H1 (cell line): ENCODE measurements at regions not wholly inside any gene's neighbourhood (a gene's known extent, or its start where the extent isn't known, plus 50 kb on each side); places are given as distances from the start of the nearest gene placed in this dataset.

Source experiments
- CTCF ChIA-PET: fragments of 300-600 bp; sonication (Branson Sonifier 250); formaldehyde crosslinking; loops from one replicate; lab custom pipeline; 2021; ENCODE audit not compliant: partially characterized antibody; lab: Charles Lee
- POLR2A ChIA-PET: fragments of 300-600 bp; sonication (Branson Sonifier 250); formaldehyde crosslinking; loops from one replicate; lab custom pipeline; 2021; ENCODE audit warnings: inconsistent platforms; ENCODE audit not compliant: partially characterized antibody; lab: Charles Lee
- DNase-seq, 2 experiments: peaks; one replicate each; pipeline versions ENCODE4 v3.0.0 to v3.0.0-alpha.2; 2010 to 2022; ENCODE audit warnings: low spot score in 2 of 2, low read depth in 1 of 2, mixed read lengths in 1 of 2
- FAIRE-seq: peaks from 2 replicates; lab custom pipeline; 2011; peaks lifted over from hg19 to GRCh38; lab: Jason Lieb, UNC
- H2AFZ ChIP-seq: 2 replicates; pipeline ENCODE4 v1.8.1; 2012; ENCODE audit warnings: low read length, inconsistent platforms
- H2AK5ac ChIP-seq: 2 replicates; pipeline ENCODE4 v1.6.1; 2013; ENCODE audit warnings: low read depth, low read length
- H2BK120ac ChIP-seq: replicated peaks from 2 replicates; pipeline ENCODE3; 2013; ENCODE audit warnings: low read depth, low read length, inconsistent platforms
- H2BK12ac ChIP-seq: 2 replicates; pipeline ENCODE4 v1.6.1; 2013; ENCODE audit warnings: low read depth, low read length
- H2BK15ac ChIP-seq: 2 replicates; pipeline ENCODE4 v1.6.1; 2013; ENCODE audit warnings: low read length
- H2BK20ac ChIP-seq: 2 replicates; pipeline ENCODE4 v1.6.1; 2013; ENCODE audit warnings: low read length
- H2BK5ac ChIP-seq: 2 replicates; pipeline ENCODE4 v1.6.1; 2013; ENCODE audit warnings: low read depth, low read length
- H3K14ac ChIP-seq: 2 replicates; pipeline ENCODE4 v1.6.1; 2013; ENCODE audit warnings: inconsistent platforms; ENCODE audit not compliant: insufficient read length
- H3K18ac ChIP-seq: 2 replicates; pipeline ENCODE4 v1.6.1; 2013; ENCODE audit warnings: low read length; ENCODE audit errors: extremely low read depth
- H3K23ac ChIP-seq: 2 replicates; pipeline ENCODE4 v1.6.1; 2013; ENCODE audit warnings: inconsistent platforms; ENCODE audit not compliant: insufficient read length
- H3K23me2 ChIP-seq: 2 replicates; pipeline ENCODE4 v1.6.1; 2013; ENCODE audit warnings: low read depth, low read length
- H3K27ac ChIP-seq: 2 replicates; pipeline ENCODE4 v1.6.1; 2011; ENCODE audit warnings: low read depth, low read length, inconsistent platforms
- H3K27me3 ChIP-seq, 4 experiments: replicated peaks in 1 of 4; 1 replicate in 1 of 4; 2 replicates in 3 of 4; pipeline versions ENCODE4 v1.6.1 to v1.8.1; 2011 to 2013; ENCODE audit warnings: low read length in 3 of 4, mild to moderate bottlenecking in 3 of 4, inconsistent platforms in 2 of 4, mixed read lengths in 2 of 4, moderate library complexity in 1 of 4; ENCODE audit not compliant: control insufficient read depth in 3 of 4, insufficient read depth in 3 of 4; ENCODE audit errors: extremely low read depth in 1 of 4
- H3K36me3 ChIP-seq, 4 experiments: 2 replicates each; pipeline versions ENCODE4 v1.6.1 to v1.8.1; 2011 to 2013; ENCODE audit warnings: mild to moderate bottlenecking in 4 of 4, low read length in 3 of 4, moderate library complexity in 2 of 4, control low read depth in 1 of 4, inconsistent platforms in 1 of 4; ENCODE audit not compliant: insufficient read depth in 4 of 4, control insufficient read depth in 2 of 4
- H3K4ac ChIP-seq: replicated peaks from 2 replicates; pipeline ENCODE3; 2013; ENCODE audit warnings: low read length, low read depth, mixed read lengths, inconsistent platforms; ENCODE audit not compliant: insufficient read length
- H3K4me1 ChIP-seq, 4 experiments: replicated peaks in 1 of 4; 1 replicate in 1 of 4; 2 replicates in 3 of 4; pipeline versions ENCODE4 v1.6.1 to v1.8.1; 2011 to 2013; ENCODE audit warnings: low read length in 3 of 4, inconsistent platforms in 2 of 4, mixed read lengths in 1 of 4; ENCODE audit not compliant: insufficient read depth in 4 of 4, control insufficient read depth in 3 of 4
- H3K4me2 ChIP-seq, 2 experiments: 2 replicates each; pipeline versions ENCODE4 v1.6.1 to v1.8.1; 2011 to 2013; ENCODE audit warnings: low read depth in 2 of 2, low read length in 2 of 2, control low read depth in 1 of 2, inconsistent platforms in 1 of 2, mild to moderate bottlenecking in 1 of 2; ENCODE audit not compliant: insufficient read depth in 1 of 2
- H3K4me3 ChIP-seq, 4 experiments: fragments of 200-600, 300-600 bp in 1 of 4; sonication (generic), shearing (Covaris generic), sonication (Bioruptor Twin) in 1 of 4; 2 replicates each; pipeline versions ENCODE4 v1.5.1 to v1.8.1; 2011 to 2016; ENCODE audit warnings: low read length in 4 of 4, low read depth in 3 of 4, control low read depth in 2 of 4, inconsistent platforms in 2 of 4, mild to moderate bottlenecking in 2 of 4, mixed read lengths in 1 of 4, moderate library complexity in 1 of 4; ENCODE audit not compliant: insufficient read depth in 2 of 4; ENCODE audit errors: extremely low read depth in 1 of 4
- H3K56ac ChIP-seq: replicated peaks from 2 replicates; pipeline ENCODE3; 2013; ENCODE audit warnings: low read depth, mild to moderate bottlenecking, mixed read lengths, low read length, inconsistent platforms; ENCODE audit not compliant: insufficient read length
- H3K79me1 ChIP-seq: 2 replicates; pipeline ENCODE4 v1.6.1; 2013; ENCODE audit warnings: low read depth, low read length, control low read depth
- H3K79me2 ChIP-seq, 2 experiments: 2 replicates each; pipeline versions ENCODE4 v1.6.1 to v1.8.1; 2012 to 2013; ENCODE audit warnings: low read length in 2 of 2, mild to moderate bottlenecking in 2 of 2, inconsistent platforms in 1 of 2; ENCODE audit not compliant: insufficient read depth in 2 of 2, control insufficient read depth in 1 of 2
- H3K9ac ChIP-seq, 4 experiments: replicated peaks in 1 of 4; 1 replicate in 1 of 4; 2 replicates in 3 of 4; pipeline versions ENCODE4 v1.6.1 to v1.8.1; 2011 to 2013; ENCODE audit warnings: low read depth in 3 of 4, low read length in 3 of 4, control low read depth in 2 of 4, mild to moderate bottlenecking in 2 of 4, moderate library complexity in 2 of 4, inconsistent platforms in 1 of 4; ENCODE audit errors: extremely low read depth in 1 of 4
- H3K9me3 ChIP-seq, 2 experiments: 2 replicates each; pipeline versions ENCODE4 v1.6.1 to v1.8.1; 2012 to 2013; ENCODE audit warnings: mild to moderate bottlenecking in 2 of 2, moderate library complexity in 2 of 2, control low read depth in 1 of 2, inconsistent platforms in 1 of 2, low read depth in 1 of 2, low read length in 1 of 2, mixed read lengths in 1 of 2; ENCODE audit not compliant: insufficient read depth in 2 of 2
- H4K20me1 ChIP-seq, 2 experiments: replicated peaks in 1 of 2; 2 replicates each; pipeline versions ENCODE3 to v1.8.1; 2011 to 2013; ENCODE audit warnings: inconsistent platforms in 2 of 2, low read length in 2 of 2, mild to moderate bottlenecking in 1 of 2; ENCODE audit not compliant: insufficient read depth in 2 of 2, control insufficient read depth in 1 of 2
- H4K5ac ChIP-seq: 2 replicates; pipeline ENCODE4 v1.6.1; 2013; ENCODE audit warnings: low read length, low read depth, mixed read lengths, inconsistent platforms; ENCODE audit not compliant: insufficient read length
- H4K8ac ChIP-seq: 2 replicates; pipeline ENCODE4 v1.8.0; 2013; ENCODE audit warnings: mild to moderate bottlenecking, moderate library complexity, low read length, inconsistent platforms; ENCODE audit not compliant: insufficient read depth; ENCODE audit errors: extremely low read depth
- H4K91ac ChIP-seq: replicated peaks from 2 replicates; pipeline ENCODE3; 2013; ENCODE audit warnings: low read length, mixed read lengths, inconsistent platforms; ENCODE audit not compliant: insufficient read length
- ASH2L ChIP-seq: fragments of 200-600, 300-600 bp; sonication (generic); IDR thresholded peaks from one replicate; pipeline ENCODE4 v1.7.1; 2017; ENCODE audit warnings: low read length
- BCL11A ChIP-seq, 2 experiments: IDR thresholded peaks; one replicate each; pipeline ENCODE4 v1.6.1; 2011; ENCODE audit warnings: low read depth in 2 of 2, low read length in 2 of 2, mild to moderate bottlenecking in 2 of 2
- CEBPB ChIP-seq: IDR thresholded peaks from 2 replicates; pipeline ENCODE4 v1.6.1; 2012; ENCODE audit warnings: low read depth, low read length
- CHD1 ChIP-seq: IDR thresholded peaks from 2 replicates; pipeline ENCODE4 v1.6.1; 2012; ENCODE audit warnings: low read depth, low read length, improper control_type of control experiment
- CHD2 ChIP-seq: IDR thresholded peaks from 2 replicates; pipeline ENCODE4 v1.6.1; 2012; ENCODE audit warnings: low read length, improper control_type of control experiment
- EGR1 ChIP-seq: IDR thresholded peaks from 2 replicates; pipeline ENCODE4 v1.6.1; 2011; ENCODE audit warnings: low read depth, low read length, borderline replicate concordance
- EZH2 ChIP-seq: fragments of 200-600 bp; sonication (generic); IDR thresholded peaks from 2 replicates; pipeline ENCODE4 v1.7.1; 2012; ENCODE audit warnings: low read depth, mild to moderate bottlenecking, moderate library complexity, low read length, inconsistent platforms; ENCODE audit not compliant: severe bottlenecking
- FOSL1 ChIP-seq: IDR thresholded peaks from 2 replicates; pipeline ENCODE4 v1.6.1; 2011; ENCODE audit warnings: mild to moderate bottlenecking, low read depth, low read length, moderate library complexity; ENCODE audit not compliant: insufficient read depth
- HDAC6 ChIP-seq: IDR thresholded peaks from one replicate; pipeline ENCODE4 v1.7.1; 2012; ENCODE audit warnings: low read depth, mild to moderate bottlenecking, inconsistent platforms, low read length, moderate library complexity
- JUND ChIP-seq: IDR thresholded peaks from 2 replicates; pipeline ENCODE4 v1.6.1; 2011; ENCODE audit warnings: mild to moderate bottlenecking, improper control_type of control experiment, low read length
- MAFK ChIP-seq: IDR thresholded peaks from 2 replicates; pipeline ENCODE4 v1.6.1; 2012; ENCODE audit warnings: low read depth, mild to moderate bottlenecking, improper control_type of control experiment, low read length
- WGBS, 2 experiments: shearing (Covaris generic) in 1 of 2; methylation state at CpG; one replicate each; pipeline versions ENCODE4 v1.1.6 to v1.1.7; 2013 to 2015; ENCODE audit warnings: low lambda C conversion rate in 2 of 2, mixed read lengths in 2 of 2, inconsistent platforms in 1 of 2, low coverage in 1 of 2, missing lambda C conversion rate in 1 of 2; ENCODE audit not compliant: insufficient replicate concordance in 2 of 2, insufficient coverage in 1 of 2, insufficient read length in 1 of 2; ENCODE audit errors: extremely low coverage in 1 of 2, missing lambda C conversion rate in 1 of 2; 5-methylcytosine and 5-hydroxymethylcytosine counted together
- TF ChIP-seq, protein P1 (sequence below), 3 experiments: IDR thresholded peaks; 1 replicate in 2 of 3; 2 replicates in 1 of 3; pipeline versions ENCODE4 v1.5.1 to v1.6.1; 2011; ENCODE audit warnings: low read length in 3 of 3, mild to moderate bottlenecking in 3 of 3, inconsistent platforms in 2 of 3, low read depth in 1 of 3, moderate library complexity in 1 of 3; ENCODE audit not compliant: insufficient read depth in 1 of 3; ENCODE audit errors: control extremely low read depth in 1 of 3

- Histone ChIP-seq H3K4me2 (no peak overlapping the region), H2AFZ (no peak overlapping the region; the same call in 1 of the 2 replicates), H4K20me1 (no peaks in the 10 kb centered on the region), H3K23me2 (no peaks in the 10 kb centered on the region), H3K27me3 (no peaks in the 10 kb centered on the region), H4K5ac (no peak overlapping the region), H2BK15ac (no peak overlapping the region), H2BK20ac (no peak overlapping the region), H3K79me2 (no peaks in the 10 kb centered on the region), H3K9me3 (0 out of 4 replicates have a peak, but pooled peaks cover 0 to 3% of the 10 kb centered on the region in 2 experiments), H3K79me1 (no peaks in the 10 kb centered on the region), H3K4me1 (no peaks in the 10 kb centered on the region), H3K9ac (no peak overlapping the region), H3K4me3 (no peak overlapping the region), H2BK12ac (no peak overlapping the region), H2BK120ac (no peak overlapping the region), H2BK5ac (no peak overlapping the region), H4K91ac (no peak overlapping the region), H3K27ac (no peak overlapping the region), H3K56ac (no peak overlapping the region), H2AK5ac (no peak overlapping the region), H3K14ac (no peak overlapping the region), H3K4ac (no peak overlapping the region), H3K36me3 (no peaks in the 10 kb centered on the region), H4K8ac (no peak overlapping the region), H3K18ac (no peak overlapping the region), H3K23ac (no peak overlapping the region)
- DNase-seq (no peak), FAIRE-seq (no peak)
- 94% methylated on average over 4 of the region's 4 CpGs; no CpG with 5 or more reads in 1 of the 2 experiments for WGBS, 2 experiments
- CTCF ChIA-PET = interaction anchor here (0.6 to 1.1 kb wide), 3 partner anchors 35 to 382 kb away, joined by 3 read pairs; no protein-coding TSS in a partner anchor
- POLR2A ChIA-PET = no interaction called here
- TF ChIP-seq BCL11A (IDR thresholded peaks at IDR 0.05; ENCODE audit: low read depth in 2 of 2, low read length in 2 of 2) (no peak), FOSL1 (no peak), CHD2 (no peak), JUND (no peak), HDAC6 (no peak), CEBPB (no peak), EZH2 (no peak), MAFK (no peak), CHD1 (no peak), EGR1 (no peak), ASH2L (no peak)
- TF ChIP-seq, protein P1, sequence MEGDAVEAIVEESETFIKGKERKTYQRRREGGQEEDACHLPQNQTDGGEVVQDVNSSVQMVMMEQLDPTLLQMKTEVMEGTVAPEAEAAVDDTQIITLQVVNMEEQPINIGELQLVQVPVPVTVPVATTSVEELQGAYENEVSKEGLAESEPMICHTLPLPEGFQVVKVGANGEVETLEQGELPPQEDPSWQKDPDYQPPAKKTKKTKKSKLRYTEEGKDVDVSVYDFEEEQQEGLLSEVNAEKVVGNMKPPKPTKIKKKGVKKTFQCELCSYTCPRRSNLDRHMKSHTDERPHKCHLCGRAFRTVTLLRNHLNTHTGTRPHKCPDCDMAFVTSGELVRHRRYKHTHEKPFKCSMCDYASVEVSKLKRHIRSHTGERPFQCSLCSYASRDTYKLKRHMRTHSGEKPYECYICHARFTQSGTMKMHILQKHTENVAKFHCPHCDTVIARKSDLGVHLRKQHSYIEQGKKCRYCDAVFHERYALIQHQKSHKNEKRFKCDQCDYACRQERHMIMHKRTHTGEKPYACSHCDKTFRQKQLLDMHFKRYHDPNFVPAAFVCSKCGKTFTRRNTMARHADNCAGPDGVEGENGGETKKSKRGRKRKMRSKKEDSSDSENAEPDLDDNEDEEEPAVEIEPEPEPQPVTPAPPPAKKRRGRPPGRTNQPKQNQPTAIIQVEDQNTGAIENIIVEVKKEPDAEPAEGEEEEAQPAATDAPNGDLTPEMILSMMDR (IDR thresholded peaks at IDR 0.05; ENCODE audit: control extremely low read depth in 1 of 3, insufficient read depth in 1 of 3, low read depth in 1 of 3, low read length in 3 of 3) = no peak
Measured at GRCh38 chr16:64434526-64435069, 687.3 kb downstream of the CDH11 start.
